Ascending aorta (tissue), 2 donors: ENCODE measurements at regions not wholly inside any gene's neighbourhood (a gene's known extent, or its start where the extent isn't known, plus 50 kb on each side); places are given as distances from the start of the nearest gene placed in this dataset.

Experiments used
- DNase-seq, 2 donors: peaks; one replicate each; pipeline ENCODE4 v3.0.0-alpha.2; 2019; ENCODE audit warnings: low spot score in 2 of 2
- H3K27ac ChIP-seq, 2 donors: fragments of 200-600 bp; sonication (generic); one replicate each; pipeline ENCODE4 v1.5.1; 2016 to 2017; ENCODE audit warnings: mild to moderate bottlenecking in 1 of 2
- H3K27me3 ChIP-seq: fragments of 200-600 bp; sonication (generic); one replicate; pipeline ENCODE4 v1.5.1; 2017
- H3K36me3 ChIP-seq, 2 donors: fragments of 200-600 bp; sonication (generic); one replicate each; pipeline ENCODE4 v1.5.1; 2016
- H3K4me1 ChIP-seq, 2 donors: fragments of 200-600 bp; sonication (generic); one replicate each; pipeline ENCODE4 v1.5.1; 2016 to 2017; ENCODE audit warnings: mild to moderate bottlenecking in 1 of 2
- H3K4me3 ChIP-seq, 2 donors: fragments of 200-600 bp; sonication (generic); one replicate each; pipeline ENCODE4 v1.5.1; 2016 to 2017; ENCODE audit warnings: mild to moderate bottlenecking in 1 of 2
- H3K9me3 ChIP-seq, 2 donors: fragments of 200-600 bp; sonication (generic); one replicate each; pipeline ENCODE4 v1.5.1; 2016
- CTCF ChIP-seq, 3 experiments: fragments of 200-600 bp in 2 of 3; fragments of 450-650 bp in 1 of 3; sonication (generic) in 2 of 3; IDR thresholded peaks; one replicate each; pipeline ENCODE4 v1.5.1; 2016 to 2019; ENCODE audit warnings: antibody characterized with exemption in 3 of 3, mild to moderate bottlenecking in 1 of 3, moderate library complexity in 1 of 3
- intact Hi-C: fragments of 100-400 bp; cut with DNase I; formaldehyde crosslinking; loops from one replicate; pipeline ENCODE4 v1.15.1; 2023

- Histone ChIP-seq H3K9me3 (no peaks in the 10 kb centered on the region), H3K4me3 (no peak overlapping the region), H3K27ac (no peak overlapping the region), H3K4me1 (no peaks in the 10 kb centered on the region), H3K27me3 (no peaks in the 10 kb centered on the region), H3K36me3 (no peaks in the 10 kb centered on the region)
- intact Hi-C loops, result no loop called here
- TF ChIP-seq CTCF (IDR thresholded peaks at IDR 0.05), result no peak
- DNase-seq, result no peak
Measured at GRCh38 chr4:188534297-188534696, 395.1 kb downstream of the TRIML1 start.

- Histone ChIP-seq H3K4me3 (no peak overlapping the region), H3K4me1 (no peaks in the 10 kb centered on the region), H3K9me3 (no peaks in the 10 kb centered on the region), H3K36me3 (no peaks in the 10 kb centered on the region), H3K27ac (no peak overlapping the region), H3K27me3 (no peaks in the 10 kb centered on the region)
- intact Hi-C loops, result no loop called here
- no peak for DNase-seq
- no peak for TF ChIP-seq CTCF (IDR thresholded peaks at IDR 0.05)
Measured at GRCh38 chr4:188534917-188535316, 395.7 kb downstream of the TRIML1 start.

- no peak for TF ChIP-seq CTCF (IDR thresholded peaks at IDR 0.05)
- H3K27me3 ChIP-seq, result no peaks in the 10 kb centered on the region
- no peaks in the 10 kb centered on the region for H3K9me3 ChIP-seq
- no peaks in the 10 kb centered on the region for H3K36me3 ChIP-seq
- no peaks in the 10 kb centered on the region for H3K4me1 ChIP-seq
- no peak overlapping the region for H3K4me3 ChIP-seq
- no peak overlapping the region for H3K27ac ChIP-seq
- no peak for DNase-seq
- intact Hi-C loops, result no loop called here
Measured at GRCh38 chr4:188536826-188537225, 397.6 kb downstream of the TRIML1 start.

GRCh38 chr4:188550296-188550695 lies 411.1 kb downstream of the TRIML1 start:
- Histone ChIP-seq H3K9me3 (no peaks in the 10 kb centered on the region), H3K36me3 (no peaks in the 10 kb centered on the region), H3K4me1 (no peaks in the 10 kb centered on the region), H3K27me3 (no peaks in the 10 kb centered on the region), H3K4me3 (no peak overlapping the region), H3K27ac (no peak overlapping the region)
- no peak for TF ChIP-seq CTCF (IDR thresholded peaks at IDR 0.05)
- intact Hi-C loops, result no loop called here
- no peak for DNase-seq

- no peaks in the 10 kb centered on the region for H3K4me1 ChIP-seq
- H3K27me3 ChIP-seq, result no peaks in the 10 kb centered on the region
- no peaks in the 10 kb centered on the region for H3K9me3 ChIP-seq
- no peak for TF ChIP-seq CTCF (IDR thresholded peaks at IDR 0.05)
- H3K4me3 ChIP-seq, result no peak overlapping the region
- H3K27ac ChIP-seq, result no peak overlapping the region
- intact Hi-C loops, result no loop called here
- no peak for DNase-seq
- no peaks in the 10 kb centered on the region for H3K36me3 ChIP-seq
Measured at GRCh38 chr4:188551156-188551555, 411.9 kb downstream of the TRIML1 start.

- H3K36me3 ChIP-seq, result no peaks in the 10 kb centered on the region
- no peak overlapping the region for H3K27ac ChIP-seq
- H3K4me3 ChIP-seq, result no peak overlapping the region
- intact Hi-C loops, result no loop called here
- no peak for DNase-seq
- H3K4me1 ChIP-seq, result no peaks in the 10 kb centered on the region
- no peak for TF ChIP-seq CTCF (IDR thresholded peaks at IDR 0.05)
- H3K9me3 ChIP-seq, result no peaks in the 10 kb centered on the region
- H3K27me3 ChIP-seq, result no peaks in the 10 kb centered on the region
Measured at GRCh38 chr4:188552741-188553275, 413.6 kb downstream of the TRIML1 start.
